Neural progenitor cell (in vitro differentiated cells): ENCODE measurements at regions not wholly inside any gene's neighbourhood (a gene's known extent, or its start where the extent isn't known, plus 50 kb on each side); places are given as distances from the start of the nearest gene placed in this dataset.

Experiments used
- DNase-seq: peaks from one replicate; pipeline ENCODE4 v3.0.0-alpha.2; 2016; ENCODE audit warnings: low spot score
- H2AFZ ChIP-seq: fragments of 200-600 bp; sonication (generic); replicated peaks from 2 replicates; pipeline ENCODE4 v1.6.1; 2016; ENCODE audit warnings: antibody characterized with exemption
- H3F3A ChIP-seq: fragments of 200-600 bp; sonication (generic); 2 replicates; pipeline ENCODE4 v1.6.1; 2016; ENCODE audit warnings: antibody characterized with exemption, low read depth
- H3K27ac ChIP-seq: fragments of 200-600 bp; sonication (generic); 2 replicates; pipeline ENCODE4 v1.5.1; 2016; ENCODE audit warnings: mild to moderate bottlenecking
- H3K27me3 ChIP-seq: fragments of 200-600 bp; sonication (generic); 2 replicates; pipeline ENCODE4 v1.6.1; 2016; ENCODE audit warnings: mild to moderate bottlenecking, moderate library complexity
- H3K36me3 ChIP-seq: fragments of 200-600 bp; sonication (generic); 2 replicates; pipeline ENCODE4 v1.5.1; 2016
- H3K4me1 ChIP-seq: fragments of 200-600 bp; sonication (generic); 2 replicates; pipeline ENCODE4 v1.6.1; 2016; ENCODE audit warnings: mixed run types
- H3K4me2 ChIP-seq: fragments of 200-600 bp; sonication (generic); 2 replicates; pipeline ENCODE4 v1.6.1; 2016
- H3K4me3 ChIP-seq: fragments of 200-600 bp; sonication (generic); 2 replicates; pipeline ENCODE4 v1.5.1; 2016
- H3K79me2 ChIP-seq: fragments of 200-600 bp; sonication (generic); 2 replicates; pipeline ENCODE4 v1.6.1; 2016; ENCODE audit warnings: low read depth
- H3K9ac ChIP-seq: fragments of 200-600 bp; sonication (generic); 2 replicates; pipeline ENCODE4 v1.6.1; 2016
- H3K9me3 ChIP-seq: fragments of 200-600 bp; sonication (generic); 2 replicates; pipeline ENCODE4 v1.5.1; 2016; ENCODE audit warnings: low read depth
- H4K20me1 ChIP-seq: fragments of 200-600 bp; sonication (generic); 2 replicates; pipeline ENCODE4 v1.6.1; 2016; ENCODE audit warnings: low read depth
- H3K27ac Mint-ChIP-seq: 3 replicates; pipeline ENCODE4 v1.8.0; 2021; ENCODE audit warnings: mixed read lengths
- H3K27me3 Mint-ChIP-seq: 2 replicates; pipeline ENCODE4 v1.8.0; 2022; ENCODE audit warnings: low read depth, mild to moderate bottlenecking, inconsistent platforms, moderate library complexity, mixed read lengths; ENCODE audit not compliant: insufficient read depth
- H3K36me3 Mint-ChIP-seq: 3 replicates; pipeline ENCODE4 v1.8.0; 2021; ENCODE audit warnings: mixed read lengths
- H3K4me1 Mint-ChIP-seq: 3 replicates; pipeline ENCODE4 v1.8.0; 2021; ENCODE audit warnings: mixed read lengths
- H3K4me3 Mint-ChIP-seq: 3 replicates; pipeline ENCODE4 v1.8.0; 2021; ENCODE audit warnings: mild to moderate bottlenecking, moderate library complexity, mixed read lengths
- H3K9me3 Mint-ChIP-seq: 3 replicates; pipeline ENCODE4 v1.8.0; 2020; ENCODE audit warnings: mixed read lengths
- CTCF ChIP-seq: fragments of 200-600 bp; sonication (generic); IDR thresholded peaks from 2 replicates; pipeline ENCODE4 v1.5.1; 2017; ENCODE audit warnings: antibody characterized with exemption, mild to moderate bottlenecking
- EZH2 ChIP-seq: fragments of 200-600 bp; sonication (generic); IDR thresholded peaks from 2 replicates; pipeline ENCODE4 v1.6.1; 2017; ENCODE audit warnings: antibody characterized with exemption, mild to moderate bottlenecking, moderate library complexity
- EZH2phosphoT487 ChIP-seq: fragments of 200-600 bp; sonication (generic); IDR thresholded peaks from 2 replicates; pipeline ENCODE4 v1.6.1; 2017; ENCODE audit warnings: antibody characterized with exemption

- Histone ChIP-seq H2AFZ (no peak overlapping the region), H3K9me3 (no peaks in the 10 kb centered on the region), H3K9ac (no peak overlapping the region), H3K27me3 (no peaks in the 10 kb centered on the region), H3K4me2 (no peak overlapping the region), H3K4me3 (no peak overlapping the region), H3K4me1 (no peaks in the 10 kb centered on the region), H4K20me1 (no peaks in the 10 kb centered on the region), H3K27ac (no peak overlapping the region), H3F3A (no peaks in the 10 kb centered on the region), H3K36me3 (no peaks in the 10 kb centered on the region), H3K79me2 (no peaks in the 10 kb centered on the region)
- no peaks in the 10 kb centered on the region for H3K4me1 Mint-ChIP-seq
- H3K9me3 Mint-ChIP-seq, result no peaks in the 10 kb centered on the region
- H3K36me3 Mint-ChIP-seq, result no peaks in the 10 kb centered on the region
- no peak overlapping the region for H3K27ac Mint-ChIP-seq
- no peak for TF ChIP-seq EZH2
- no peak for TF ChIP-seq EZH2phosphoT487
- TF ChIP-seq CTCF, result no peak
- no peak overlapping the region for H3K4me3 Mint-ChIP-seq
- peaks cover 2% of the 10 kb centered on the region for H3K27me3 Mint-ChIP-seq
- DNase-seq, result no peak
Measured at GRCh38 chr10:56991591-56992069, 630.6 kb upstream of the ZWINT start.

GRCh38 chr10:56975513-56975912 is 614.5 kb upstream of the ZWINT start:
- H3K4me1 Mint-ChIP-seq, result no peaks in the 10 kb centered on the region
- no peak for TF ChIP-seq CTCF
- TF ChIP-seq EZH2phosphoT487, result no peak
- TF ChIP-seq EZH2, result no peak
- Histone ChIP-seq H3K36me3 (no peaks in the 10 kb centered on the region), H4K20me1 (no peaks in the 10 kb centered on the region), H3K9me3 (no peaks in the 10 kb centered on the region), H3K79me2 (no peaks in the 10 kb centered on the region), H3K27me3 (no peaks in the 10 kb centered on the region), H3K4me3 (no peak overlapping the region), H3F3A (no peaks in the 10 kb centered on the region), H3K4me2 (no peak overlapping the region), H3K4me1 (no peaks in the 10 kb centered on the region), H3K9ac (no peak overlapping the region), H2AFZ (no peak overlapping the region), H3K27ac (no peak overlapping the region)
- no peak overlapping the region for H3K4me3 Mint-ChIP-seq
- no peaks in the 10 kb centered on the region for H3K9me3 Mint-ChIP-seq
- no peak overlapping the region for H3K27ac Mint-ChIP-seq
- H3K27me3 Mint-ChIP-seq, result peaks cover 4% of the 10 kb centered on the region
- H3K36me3 Mint-ChIP-seq, result no peaks in the 10 kb centered on the region
- no peak for DNase-seq

DNA sequence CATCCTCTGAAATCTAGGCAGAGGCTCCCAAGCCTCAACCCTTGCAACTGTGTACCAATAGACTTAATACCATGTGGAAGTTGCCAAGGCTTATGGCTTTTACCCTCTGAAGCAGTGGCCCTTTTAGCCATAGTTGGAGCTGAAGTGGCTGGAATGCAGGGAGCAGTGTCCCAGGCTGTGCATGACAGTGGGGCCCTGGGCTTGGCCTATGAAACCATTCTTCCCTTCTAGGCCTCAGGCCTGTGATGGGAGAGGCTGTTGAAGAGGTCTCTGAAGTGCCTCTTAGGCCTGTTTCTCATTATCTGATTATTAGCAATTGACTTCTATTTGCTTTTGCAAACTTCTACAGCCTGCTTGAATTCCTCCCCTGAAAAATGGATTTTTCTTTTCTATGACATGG is 612.7 kb upstream of the ZWINT start:
- H3K9me3 ChIP-seq, result no peaks in the 10 kb centered on the region
- no peaks in the 10 kb centered on the region for H3F3A ChIP-seq
- no peak overlapping the region for H3K9ac ChIP-seq
- H3K27me3 Mint-ChIP-seq, result peaks cover 4% of the 10 kb centered on the region
- no peaks in the 10 kb centered on the region for H3K36me3 ChIP-seq
- no peak overlapping the region for H3K4me2 ChIP-seq
- H3K27me3 ChIP-seq, result no peaks in the 10 kb centered on the region
- H3K27ac ChIP-seq, result no peak overlapping the region
- H4K20me1 ChIP-seq, result no peaks in the 10 kb centered on the region
- H2AFZ ChIP-seq, result no peak overlapping the region
- H3K4me1 Mint-ChIP-seq, result no peaks in the 10 kb centered on the region
- no peaks in the 10 kb centered on the region for H3K4me1 ChIP-seq
- H3K27ac Mint-ChIP-seq, result no peak overlapping the region
- no peak overlapping the region for H3K4me3 Mint-ChIP-seq
- no peak for TF ChIP-seq EZH2
- no peak for TF ChIP-seq EZH2phosphoT487
- no peak for TF ChIP-seq CTCF
- H3K9me3 Mint-ChIP-seq, result no peaks in the 10 kb centered on the region
- H3K4me3 ChIP-seq, result no peak overlapping the region
- H3K79me2 ChIP-seq, result no peaks in the 10 kb centered on the region
- no peak for DNase-seq
- H3K36me3 Mint-ChIP-seq, result no peaks in the 10 kb centered on the region
